ENCODE measurements at regions not wholly inside any gene's neighbourhood (a gene's known extent, or its start where the extent isn't known, plus 50 kb on each side); places are given as distances from the start of the nearest gene placed in this dataset.
"Not testable (repeated sequence)": the region's sequence is repeated elsewhere in the genome, so short reads cannot be mapped to it uniquely, and the experiment has no call there.

DNA sequence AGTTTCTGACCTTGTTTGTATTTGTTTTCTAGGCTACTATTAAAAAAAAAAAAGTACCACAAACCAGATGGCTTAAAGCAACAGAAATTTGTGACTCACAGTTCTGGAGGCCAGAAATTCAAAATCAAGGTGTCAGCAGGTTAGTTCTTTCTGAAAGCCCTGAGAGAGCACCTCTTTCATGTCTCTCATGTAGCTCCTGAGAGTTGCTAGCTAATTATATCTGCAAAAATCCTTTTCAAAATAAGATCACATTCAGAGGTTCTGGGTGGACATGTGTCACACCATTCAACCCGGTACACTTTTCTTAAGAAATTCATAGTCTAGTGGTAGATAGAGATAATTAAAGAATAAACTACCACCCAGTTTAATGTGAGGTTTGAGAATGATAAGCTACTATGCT, 888.6 kb downstream of the GRID1 start:
- Histone ChIP-seq H3K27me3 (no peaks in the 10 kb centered on the region), H3K27ac (no peak overlapping the region), H3K4me3 (no peak overlapping the region), H3K4me1 (no peaks in the 10 kb centered on the region), H3K9me3 (peaks cover 0 to 13% (median 0%) of the 10 kb centered on the region in 4 donors), H3K36me3 (no peaks in the 10 kb centered on the region)
- TF ChIP-seq, protein P1, sequence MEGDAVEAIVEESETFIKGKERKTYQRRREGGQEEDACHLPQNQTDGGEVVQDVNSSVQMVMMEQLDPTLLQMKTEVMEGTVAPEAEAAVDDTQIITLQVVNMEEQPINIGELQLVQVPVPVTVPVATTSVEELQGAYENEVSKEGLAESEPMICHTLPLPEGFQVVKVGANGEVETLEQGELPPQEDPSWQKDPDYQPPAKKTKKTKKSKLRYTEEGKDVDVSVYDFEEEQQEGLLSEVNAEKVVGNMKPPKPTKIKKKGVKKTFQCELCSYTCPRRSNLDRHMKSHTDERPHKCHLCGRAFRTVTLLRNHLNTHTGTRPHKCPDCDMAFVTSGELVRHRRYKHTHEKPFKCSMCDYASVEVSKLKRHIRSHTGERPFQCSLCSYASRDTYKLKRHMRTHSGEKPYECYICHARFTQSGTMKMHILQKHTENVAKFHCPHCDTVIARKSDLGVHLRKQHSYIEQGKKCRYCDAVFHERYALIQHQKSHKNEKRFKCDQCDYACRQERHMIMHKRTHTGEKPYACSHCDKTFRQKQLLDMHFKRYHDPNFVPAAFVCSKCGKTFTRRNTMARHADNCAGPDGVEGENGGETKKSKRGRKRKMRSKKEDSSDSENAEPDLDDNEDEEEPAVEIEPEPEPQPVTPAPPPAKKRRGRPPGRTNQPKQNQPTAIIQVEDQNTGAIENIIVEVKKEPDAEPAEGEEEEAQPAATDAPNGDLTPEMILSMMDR (IDR thresholded peaks at IDR 0.05) = no peak
- TF ChIP-seq POLR2A (IDR thresholded peaks at IDR 0.05) = no peak
- no peak for TF ChIP-seq EP300 (IDR thresholded peaks at IDR 0.05)
- WGBS, 2 donors = 80 to 91% methylated on average over 1 of the region's 1 CpG
- DNase-seq (ENCODE audit: low spot score in 2 of 2) = no peak

DNA sequence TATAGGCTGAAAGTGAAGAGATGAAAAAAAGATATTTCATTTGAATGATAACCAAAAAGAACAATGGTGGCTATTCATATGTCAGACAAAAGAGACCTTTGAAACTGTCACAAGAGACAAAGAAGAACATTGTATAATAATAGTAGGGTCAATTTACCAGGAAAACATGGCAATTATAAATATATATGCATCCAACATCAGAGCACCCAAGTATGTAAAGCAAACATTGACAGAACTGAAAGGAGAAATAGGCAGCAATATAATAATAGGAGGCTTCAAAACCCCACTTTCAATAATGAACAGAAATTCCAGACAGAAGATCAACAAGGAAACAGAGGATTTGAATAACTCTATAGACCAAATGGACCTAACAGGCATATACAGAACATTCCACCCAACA, 876.2 kb downstream of the GRID1 start:
- H3K9me3 ChIP-seq = peaks cover 0 to 4% (median 0%) of the 10 kb centered on the region in 4 donors
- no peaks in the 10 kb centered on the region for H3K4me1 ChIP-seq
- no peak overlapping the region for H3K27ac ChIP-seq
- DNase-seq (ENCODE audit: low spot score in 2 of 2) = no peak
- H3K27me3 ChIP-seq = no peaks in the 10 kb centered on the region
- H3K36me3 ChIP-seq = no peaks in the 10 kb centered on the region
- TF ChIP-seq, protein P1 (IDR thresholded peaks at IDR 0.05) = no peak
- TF ChIP-seq POLR2A (IDR thresholded peaks at IDR 0.05) (no peak), EP300 (IDR thresholded peaks at IDR 0.05) (no peak)
- no peak overlapping the region for H3K4me3 ChIP-seq

DNA sequence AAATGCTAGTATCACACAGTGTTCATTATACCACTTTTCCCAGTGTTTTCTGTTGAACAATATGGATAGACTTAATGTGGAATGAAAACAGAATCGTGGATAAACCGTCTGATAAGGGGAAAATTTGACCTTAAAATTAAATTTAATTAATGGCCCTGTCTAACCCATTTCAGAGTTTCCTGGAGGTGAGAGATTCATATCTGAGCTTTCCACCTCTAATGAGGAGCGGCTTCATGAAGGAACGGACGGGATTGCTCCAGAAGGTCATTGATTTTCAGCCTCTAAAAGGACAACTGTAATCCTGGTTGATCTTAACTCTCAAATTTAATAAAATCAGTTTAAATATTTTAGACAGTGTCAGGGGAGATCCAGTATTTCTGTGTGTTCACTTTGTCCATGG, 874.9 kb downstream of the GRID1 start:
- Histone ChIP-seq H3K4me1 (no peaks in the 10 kb centered on the region), H3K4me3 (no peak overlapping the region), H3K36me3 (no peaks in the 10 kb centered on the region), H3K27ac (no peak overlapping the region), H3K9me3 (no peaks in the 10 kb centered on the region), H3K27me3 (no peaks in the 10 kb centered on the region)
- WGBS, 2 donors = 66 to 75% methylated on average over 5 of the region's 5 CpGs
- TF ChIP-seq EP300 (IDR thresholded peaks at IDR 0.05) (no peak), POLR2A (IDR thresholded peaks at IDR 0.05) (no peak)
- TF ChIP-seq, protein P1 (IDR thresholded peaks at IDR 0.05) = no peak
- no peak for DNase-seq (ENCODE audit: low spot score in 2 of 2)

DNA sequence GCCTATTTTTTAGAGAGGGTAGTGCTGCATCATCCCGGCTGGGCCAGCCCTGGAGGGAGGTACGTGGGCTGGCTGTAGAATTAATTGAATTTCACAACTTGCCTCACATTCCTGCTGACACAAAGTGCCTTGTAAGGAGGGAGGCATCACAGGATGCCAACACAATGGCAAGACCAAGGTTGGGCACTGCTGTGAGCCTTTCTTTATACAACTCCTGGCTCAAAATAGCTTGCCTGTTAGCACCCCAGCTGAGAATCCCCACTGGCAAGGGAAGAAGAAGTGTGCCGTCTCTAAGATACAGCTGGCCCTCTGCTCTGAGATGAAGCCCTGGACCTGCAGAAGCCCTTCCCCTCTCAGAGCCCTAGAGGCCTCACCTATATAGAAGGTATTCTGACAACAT, 873.9 kb downstream of the GRID1 start:
- no peak for TF ChIP-seq POLR2A (IDR thresholded peaks at IDR 0.05)
- TF ChIP-seq, protein P1 (IDR thresholded peaks at IDR 0.05) = no peak
- no peak for TF ChIP-seq EP300 (IDR thresholded peaks at IDR 0.05)
- no peak overlapping the region for H3K27ac ChIP-seq
- no peak overlapping the region for H3K4me3 ChIP-seq
- no peak for DNase-seq (ENCODE audit: low spot score in 2 of 2)
- no peaks in the 10 kb centered on the region for H3K36me3 ChIP-seq
- H3K9me3 ChIP-seq = no peaks in the 10 kb centered on the region
- H3K4me1 ChIP-seq = no peaks in the 10 kb centered on the region
- H3K27me3 ChIP-seq = no peaks in the 10 kb centered on the region
- WGBS, 2 donors = 28 to 32% methylated on average over 3 of the region's 3 CpGs

DNA sequence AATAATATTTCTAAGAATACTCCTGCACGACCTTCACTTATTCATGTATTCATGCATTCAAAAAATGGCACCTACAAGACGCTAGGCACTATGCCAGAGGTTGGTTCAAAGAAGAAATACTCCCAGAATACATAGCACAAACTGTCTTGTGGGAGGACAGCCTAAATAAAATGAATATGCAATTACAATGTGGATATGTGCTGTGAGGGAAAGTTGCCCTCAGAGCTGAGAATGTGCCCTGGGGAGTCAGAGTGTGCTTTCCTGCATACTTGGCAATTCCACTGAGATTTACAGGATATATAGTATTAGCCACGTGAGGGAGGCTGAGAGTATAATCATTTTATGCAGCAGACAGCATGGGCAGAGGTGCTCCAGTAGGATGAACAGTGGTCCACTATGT, 872.9 kb downstream of the GRID1 start:
- no peak for DNase-seq (ENCODE audit: low spot score in 2 of 2)
- Histone ChIP-seq H3K36me3 (no peaks in the 10 kb centered on the region), H3K4me1 (no peaks in the 10 kb centered on the region), H3K27me3 (no peaks in the 10 kb centered on the region), H3K4me3 (no peak overlapping the region), H3K9me3 (no peaks in the 10 kb centered on the region), H3K27ac (no peak overlapping the region)
- TF ChIP-seq, protein P1 (IDR thresholded peaks at IDR 0.05) = no peak
- 58 to 68% methylated on average over 3 of the region's 3 CpGs for WGBS, 2 donors

DNA sequence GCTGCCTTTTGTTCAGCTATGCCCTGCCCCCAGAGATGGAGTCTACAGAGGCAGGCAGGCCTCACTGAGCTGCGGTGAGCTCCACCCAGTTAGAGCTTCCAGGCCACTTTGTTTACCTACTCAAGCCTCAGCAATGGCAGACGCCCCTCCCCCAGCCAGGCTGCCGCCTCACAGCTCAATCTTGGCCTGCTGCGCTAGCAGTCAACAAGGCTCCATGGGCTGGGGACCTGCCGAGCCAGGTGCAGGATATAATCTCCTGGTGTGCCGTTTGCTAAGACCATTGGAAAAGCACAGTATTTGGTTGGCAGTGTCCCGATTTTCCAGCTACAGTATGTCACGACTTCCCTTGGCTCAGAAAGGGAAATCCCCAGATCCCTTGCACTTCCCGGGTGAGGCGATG, 862.0 kb downstream of the GRID1 start:
- not testable (repeated sequence) for H3K27me3 ChIP-seq; H3K36me3 ChIP-seq; H3K4me3 ChIP-seq; DNase-seq (ENCODE audit: low spot score in 2 of 2); H3K27ac ChIP-seq; H3K4me1 ChIP-seq
- H3K9me3 ChIP-seq = peaks cover 0 to 22% (median 0%) of the 10 kb centered on the region in 4 donors
- WGBS, 2 donors = 96 to 97% methylated on average over 9 to 10 of the region's 10 CpGs
